Lower lobe of right lung (tissue), 2 donors: ENCODE measurements at regions not wholly inside any gene's neighbourhood (a gene's known extent, or its start where the extent isn't known, plus 50 kb on each side); places are given as distances from the start of the nearest gene placed in this dataset.

Experiments
- ATAC-seq, 2 donors: fragments of 200-7000 bp; cut with Tn5 transposase; one replicate each; pipeline ENCODE4 v1.9.1; 2020 to 2022; ENCODE audit warnings: mild to moderate bottlenecking in 2 of 2, moderate library complexity in 2 of 2
- DNase-seq: peaks from one replicate; pipeline ENCODE4 v3.0.0-alpha.2; 2020
- H3K27ac ChIP-seq: fragments of 200-600 bp; one replicate; pipeline ENCODE4 v1.8.0; 2022
- H3K27me3 ChIP-seq: fragments of 200-600 bp; one replicate; pipeline ENCODE4 v1.8.0; 2022; ENCODE audit warnings: low read depth
- H3K36me3 ChIP-seq: fragments of 200-600 bp; one replicate; pipeline ENCODE4 v1.8.0; 2022; ENCODE audit warnings: mild to moderate bottlenecking
- H3K4me1 ChIP-seq: fragments of 200-600 bp; one replicate; pipeline ENCODE4 v1.8.0; 2022
- H3K4me3 ChIP-seq: fragments of 200-600 bp; one replicate; pipeline ENCODE4 v1.8.0; 2022; ENCODE audit warnings: mild to moderate bottlenecking
- H3K9me3 ChIP-seq: fragments of 200-600 bp; one replicate; pipeline ENCODE4 v1.8.0; 2022
- intact Hi-C: fragments of 100-400 bp; cut with DNase I; formaldehyde crosslinking; loops from one replicate; pipeline ENCODE4 v1.11.0; 2022
- TF ChIP-seq, protein P1 (sequence below): fragments of 200-600 bp; IDR thresholded peaks from one replicate; pipeline ENCODE4 v1.8.0; 2022; ENCODE audit warnings: antibody characterized with exemption, mild to moderate bottlenecking
- donor health status: DM: no; HTN: yes; CAD: no; lungs with severe emphysema.

GRCh38 chr3:66702126-66702525 lies 201.3 kb upstream of the LRIG1 start:
- intact Hi-C loops, result no loop called here
- no peaks in the 10 kb centered on the region for H3K27me3 ChIP-seq

GRCh38 chr3:66703501-66703900 lies 202.7 kb upstream of the LRIG1 start:
- no peak for ATAC-seq
- Histone ChIP-seq H3K27me3 (no peaks in the 10 kb centered on the region), H3K4me1 (no peaks in the 10 kb centered on the region), H3K9me3 (no peaks in the 10 kb centered on the region), H3K36me3 (no peaks in the 10 kb centered on the region), H3K27ac (no peak overlapping the region), H3K4me3 (no peak overlapping the region)
- TF ChIP-seq, protein P1, sequence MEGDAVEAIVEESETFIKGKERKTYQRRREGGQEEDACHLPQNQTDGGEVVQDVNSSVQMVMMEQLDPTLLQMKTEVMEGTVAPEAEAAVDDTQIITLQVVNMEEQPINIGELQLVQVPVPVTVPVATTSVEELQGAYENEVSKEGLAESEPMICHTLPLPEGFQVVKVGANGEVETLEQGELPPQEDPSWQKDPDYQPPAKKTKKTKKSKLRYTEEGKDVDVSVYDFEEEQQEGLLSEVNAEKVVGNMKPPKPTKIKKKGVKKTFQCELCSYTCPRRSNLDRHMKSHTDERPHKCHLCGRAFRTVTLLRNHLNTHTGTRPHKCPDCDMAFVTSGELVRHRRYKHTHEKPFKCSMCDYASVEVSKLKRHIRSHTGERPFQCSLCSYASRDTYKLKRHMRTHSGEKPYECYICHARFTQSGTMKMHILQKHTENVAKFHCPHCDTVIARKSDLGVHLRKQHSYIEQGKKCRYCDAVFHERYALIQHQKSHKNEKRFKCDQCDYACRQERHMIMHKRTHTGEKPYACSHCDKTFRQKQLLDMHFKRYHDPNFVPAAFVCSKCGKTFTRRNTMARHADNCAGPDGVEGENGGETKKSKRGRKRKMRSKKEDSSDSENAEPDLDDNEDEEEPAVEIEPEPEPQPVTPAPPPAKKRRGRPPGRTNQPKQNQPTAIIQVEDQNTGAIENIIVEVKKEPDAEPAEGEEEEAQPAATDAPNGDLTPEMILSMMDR, result no peak
- intact Hi-C loops, result no loop called here
- no peak for DNase-seq

More at GRCh38 chr3:66702126-66702525, 201.3 kb upstream of the LRIG1 start:
- Histone ChIP-seq H3K9me3 (no peaks in the 10 kb centered on the region), H3K27ac (no peak overlapping the region), H3K36me3 (no peaks in the 10 kb centered on the region), H3K4me3 (no peak overlapping the region), H3K4me1 (no peaks in the 10 kb centered on the region)
- DNase-seq (no peak), ATAC-seq (no peak)
- TF ChIP-seq, protein P1, result no peak

DNA sequence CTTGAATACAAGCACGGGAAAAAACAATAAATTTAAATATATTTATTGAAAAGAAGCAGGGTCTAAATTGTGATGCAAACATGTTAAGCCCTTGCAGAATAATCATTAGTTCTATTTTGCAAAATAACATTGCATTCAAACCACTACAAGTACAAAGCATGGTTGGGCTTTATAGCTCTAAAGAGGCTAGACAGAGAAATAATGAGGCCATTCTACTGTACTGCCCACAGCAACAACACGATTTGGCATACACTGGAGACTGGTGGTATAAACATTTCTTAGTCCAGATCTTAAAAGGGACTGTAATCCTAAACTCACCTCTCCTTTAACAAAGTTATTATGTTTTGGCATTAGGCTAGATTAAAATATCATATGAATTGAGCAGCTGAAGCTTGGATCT lies 204.3 kb upstream of the LRIG1 start:
- DNase-seq (no peak), ATAC-seq (no peak)
- Histone ChIP-seq H3K4me3 (no peak overlapping the region), H3K27me3 (no peaks in the 10 kb centered on the region), H3K9me3 (no peaks in the 10 kb centered on the region), H3K27ac (no peak overlapping the region), H3K36me3 (no peaks in the 10 kb centered on the region), H3K4me1 (no peaks in the 10 kb centered on the region)
- TF ChIP-seq, protein P1, result no peak
- intact Hi-C loops, result no loop called here

DNA sequence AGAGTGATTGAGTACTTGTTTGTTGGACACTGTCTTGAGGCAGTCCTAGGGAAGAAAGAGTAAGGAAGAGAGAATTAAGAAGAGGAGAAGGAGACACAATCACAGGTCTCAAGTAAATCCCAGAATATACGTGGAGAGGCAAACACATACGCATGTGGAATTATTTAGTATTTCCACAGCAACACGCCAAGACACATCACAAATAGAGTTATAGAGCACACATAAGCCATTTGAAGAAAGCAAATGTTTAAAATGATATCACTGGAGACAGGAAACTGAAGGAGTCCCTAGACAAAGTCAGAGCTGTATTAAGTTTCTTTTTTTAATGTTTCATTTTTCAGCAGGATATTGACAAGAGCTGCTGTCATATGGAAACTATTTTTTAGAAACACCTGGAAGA lies 206.1 kb upstream of the LRIG1 start:
- no peak overlapping the region for H3K27ac ChIP-seq
- intact Hi-C loops, result no loop called here
- TF ChIP-seq, protein P1, result no peak
- no peaks in the 10 kb centered on the region for H3K36me3 ChIP-seq
- H3K4me3 ChIP-seq, result no peak overlapping the region
- DNase-seq (no peak), ATAC-seq (no peak)
- no peaks in the 10 kb centered on the region for H3K9me3 ChIP-seq
- no peaks in the 10 kb centered on the region for H3K4me1 ChIP-seq
- no peaks in the 10 kb centered on the region for H3K27me3 ChIP-seq

GRCh38 chr3:66709532-66709931 lies 208.7 kb upstream of the LRIG1 start:
- H3K4me3 ChIP-seq, result no peak overlapping the region
- no peaks in the 10 kb centered on the region for H3K4me1 ChIP-seq
- no peaks in the 10 kb centered on the region for H3K36me3 ChIP-seq
- DNase-seq (no peak), ATAC-seq (no peak)
- no peaks in the 10 kb centered on the region for H3K9me3 ChIP-seq
- TF ChIP-seq, protein P1, result no peak
- H3K27ac ChIP-seq, result no peak overlapping the region
- no peaks in the 10 kb centered on the region for H3K27me3 ChIP-seq
- intact Hi-C loops, result no loop called here

GRCh38 chr3:66712210-66712609 lies 211.4 kb upstream of the LRIG1 start:
- Histone ChIP-seq H3K9me3 (no peaks in the 10 kb centered on the region), H3K36me3 (no peaks in the 10 kb centered on the region), H3K4me3 (no peak overlapping the region), H3K27ac (no peak overlapping the region), H3K27me3 (no peaks in the 10 kb centered on the region), H3K4me1 (no peaks in the 10 kb centered on the region)
- intact Hi-C loops, result no loop called here
- ATAC-seq (no peak), DNase-seq (no peak)
- TF ChIP-seq, protein P1, result no peak
